ENCODE measurements at regions not wholly inside any gene's neighbourhood (a gene's known extent, or its start where the extent isn't known, plus 50 kb on each side); places are given as distances from the start of the nearest gene placed in this dataset.

- DNase-seq, result no peak
Observed at GRCh38 chr12:132406493-132407450, 77.4 kb upstream of the GALNT9 start.

GRCh38 chr12:132405742-132406251 lies 76.4 kb upstream of the GALNT9 start:
- no peak for DNase-seq

- DNase-seq, result no peak
Observed at GRCh38 chr12:132404951-132405741, 75.8 kb upstream of the GALNT9 start.

GRCh38 chr12:132404435-132404855 lies 75.1 kb upstream of the GALNT9 start:
- DNase-seq, result no peak

- no peak for DNase-seq
Observed at GRCh38 chr12:132403636-132404434, 74.4 kb upstream of the GALNT9 start.

- no peak for DNase-seq
Observed at GRCh38 chr12:132402831-132403416, 73.5 kb upstream of the GALNT9 start.

GRCh38 chr12:132401982-132402381 lies 72.6 kb upstream of the GALNT9 start:
- no peak for DNase-seq

GRCh38 chr12:132400011-132400641 lies 70.7 kb upstream of the GALNT9 start:
- no peak for DNase-seq

- DNase-seq, result no peak
Observed at GRCh38 chr12:132399092-132400010, 70.0 kb upstream of the GALNT9 start.

- DNase-seq, result no peak
Observed at GRCh38 chr12:132398386-132398991, 69.1 kb upstream of the GALNT9 start.

GRCh38 chr12:132397934-132398385 lies 68.6 kb upstream of the GALNT9 start:
- no peak for DNase-seq

- no peak for DNase-seq
Observed at GRCh38 chr12:132397152-132397933, 68.0 kb upstream of the GALNT9 start.

GRCh38 chr12:132396657-132397056 lies 67.3 kb upstream of the GALNT9 start:
- DNase-seq, result no peak

GRCh38 chr12:132395908-132396305 lies 66.5 kb upstream of the GALNT9 start:
- DNase-seq, result no peak

GRCh38 chr12:132395192-132395907 lies 66.0 kb upstream of the GALNT9 start:
- DNase-seq, result no peak

GRCh38 chr12:132393991-132394949 lies 64.9 kb upstream of the GALNT9 start:
- DNase-seq, result no peak

- no peak for DNase-seq
Observed at GRCh38 chr12:132393245-132393795, 63.9 kb upstream of the GALNT9 start.

All from NCI-H187 treated with DMSO at 0.1 percent for 48 hours (cell line).